ENCODE measurements at regions not wholly inside any gene's neighbourhood (a gene's known extent, or its start where the extent isn't known, plus 50 kb on each side); places are given as distances from the start of the nearest gene placed in this dataset.

DNA sequence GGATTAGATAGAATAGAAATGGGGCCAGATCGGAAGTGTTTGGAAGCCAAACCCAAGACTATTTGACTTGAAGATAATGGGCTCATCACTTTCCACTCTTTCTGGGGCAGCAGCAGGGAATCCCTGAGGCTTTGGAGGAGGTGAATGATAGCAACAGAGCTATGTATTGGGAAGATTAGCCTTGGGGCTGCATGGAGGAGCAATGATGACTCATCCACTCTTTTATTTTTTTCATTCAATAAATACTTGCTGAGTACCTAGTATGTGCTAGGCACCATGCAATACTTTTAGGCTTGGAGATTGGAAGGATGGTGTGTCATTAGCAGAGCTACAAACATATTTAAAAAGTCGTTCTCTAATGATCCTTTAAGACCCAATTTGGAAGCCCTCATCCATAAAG, 166.9 kb upstream of the FOXD3 start:
- Histone ChIP-seq H3K4me1 (no peaks in the 10 kb centered on the region), H3K9me3 (no peaks in the 10 kb centered on the region), H3K4me3 (no peak overlapping the region), H3K36me3 (no peaks in the 10 kb centered on the region), H3K27ac (no peak overlapping the region), H3K27me3 (no peaks in the 10 kb centered on the region)
- in situ Hi-C loops (cut with MboI; ENCODE audit: low sequenced_read_pairs in 4 of 4) (no loop called here), intact Hi-C loops (cut with DNase I; ENCODE audit: low total_unique reads) (no loop called here)
- DNase-seq, result no peak
- TF ChIP-seq, protein P1, sequence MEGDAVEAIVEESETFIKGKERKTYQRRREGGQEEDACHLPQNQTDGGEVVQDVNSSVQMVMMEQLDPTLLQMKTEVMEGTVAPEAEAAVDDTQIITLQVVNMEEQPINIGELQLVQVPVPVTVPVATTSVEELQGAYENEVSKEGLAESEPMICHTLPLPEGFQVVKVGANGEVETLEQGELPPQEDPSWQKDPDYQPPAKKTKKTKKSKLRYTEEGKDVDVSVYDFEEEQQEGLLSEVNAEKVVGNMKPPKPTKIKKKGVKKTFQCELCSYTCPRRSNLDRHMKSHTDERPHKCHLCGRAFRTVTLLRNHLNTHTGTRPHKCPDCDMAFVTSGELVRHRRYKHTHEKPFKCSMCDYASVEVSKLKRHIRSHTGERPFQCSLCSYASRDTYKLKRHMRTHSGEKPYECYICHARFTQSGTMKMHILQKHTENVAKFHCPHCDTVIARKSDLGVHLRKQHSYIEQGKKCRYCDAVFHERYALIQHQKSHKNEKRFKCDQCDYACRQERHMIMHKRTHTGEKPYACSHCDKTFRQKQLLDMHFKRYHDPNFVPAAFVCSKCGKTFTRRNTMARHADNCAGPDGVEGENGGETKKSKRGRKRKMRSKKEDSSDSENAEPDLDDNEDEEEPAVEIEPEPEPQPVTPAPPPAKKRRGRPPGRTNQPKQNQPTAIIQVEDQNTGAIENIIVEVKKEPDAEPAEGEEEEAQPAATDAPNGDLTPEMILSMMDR (IDR thresholded peaks at IDR 0.05 in 4 of 5, conservative IDR thresholded peaks at IDR 0.05 in 1 of 5), result no peak
- no peak for ATAC-seq

DNA sequence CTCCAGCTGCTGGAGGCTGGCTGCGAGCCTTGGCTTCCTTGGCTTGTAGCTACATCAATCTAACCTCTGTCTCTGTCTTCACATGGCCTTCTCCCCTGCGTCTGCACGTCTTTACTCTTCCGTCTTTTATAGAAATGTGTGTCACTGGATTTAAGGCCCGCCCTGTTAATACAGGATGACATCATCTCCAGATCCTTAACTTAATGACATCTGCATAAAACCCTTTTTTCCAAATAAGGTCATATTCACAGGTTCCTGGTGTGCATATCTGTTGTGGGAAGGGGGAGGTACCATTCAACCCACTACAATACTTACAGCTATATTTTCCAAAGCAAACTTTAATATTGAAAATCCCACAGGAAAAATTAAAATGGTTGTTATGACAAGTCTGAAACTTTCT, 165.3 kb upstream of the FOXD3 start:
- no peak overlapping the region for H3K4me3 ChIP-seq
- no peaks in the 10 kb centered on the region for H3K9me3 ChIP-seq
- H3K27ac ChIP-seq, result no peak overlapping the region
- no peak for TF ChIP-seq POLR2A (IDR thresholded peaks at IDR 0.05)
- TF ChIP-seq, protein P1 (IDR thresholded peaks at IDR 0.05 in 4 of 5, conservative IDR thresholded peaks at IDR 0.05 in 1 of 5), result no peak
- no peaks in the 10 kb centered on the region for H3K4me1 ChIP-seq
- intact Hi-C loops (cut with DNase I; ENCODE audit: low total_unique reads), result no loop called here
- H3K36me3 ChIP-seq, result no peaks in the 10 kb centered on the region
- ATAC-seq, result no peak
- no peaks in the 10 kb centered on the region for H3K27me3 ChIP-seq
- in situ Hi-C loops (cut with MboI; ENCODE audit: low sequenced_read_pairs in 4 of 4), result no loop called here
- no peak for DNase-seq

DNA sequence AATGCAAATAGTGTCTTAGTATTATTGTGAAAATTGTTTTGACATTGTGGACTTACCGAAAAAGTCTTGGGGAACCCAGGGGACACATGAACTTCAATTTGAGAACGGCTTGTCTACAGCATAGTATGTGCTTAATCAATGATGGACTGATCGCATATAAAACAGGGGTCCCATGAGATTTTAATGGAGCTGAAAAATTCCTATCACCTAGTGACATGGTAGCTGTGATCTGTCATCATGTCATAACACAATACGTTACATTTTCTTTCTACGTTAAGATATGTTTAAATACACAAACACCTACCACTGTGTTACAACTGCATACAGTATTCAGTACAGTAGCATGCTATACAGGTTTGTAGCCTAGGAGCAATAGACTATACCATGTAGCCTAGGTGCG, 153.3 kb upstream of the FOXD3 start:
- no peak for ATAC-seq
- H3K27ac ChIP-seq, result no peak overlapping the region
- intact Hi-C loops (cut with DNase I; ENCODE audit: low total_unique reads) (no loop called here), in situ Hi-C loops (cut with MboI; ENCODE audit: low sequenced_read_pairs in 4 of 4) (no loop called here)
- no peaks in the 10 kb centered on the region for H3K9me3 ChIP-seq
- H3K4me1 ChIP-seq, result no peaks in the 10 kb centered on the region
- no peaks in the 10 kb centered on the region for H3K36me3 ChIP-seq
- TF ChIP-seq POLR2A (IDR thresholded peaks at IDR 0.05), result no peak
- TF ChIP-seq, protein P1 (IDR thresholded peaks at IDR 0.05 in 4 of 5, conservative IDR thresholded peaks at IDR 0.05 in 1 of 5), result no peak
- no peaks in the 10 kb centered on the region for H3K27me3 ChIP-seq
- no peak for DNase-seq
- no peak overlapping the region for H3K4me3 ChIP-seq

DNA sequence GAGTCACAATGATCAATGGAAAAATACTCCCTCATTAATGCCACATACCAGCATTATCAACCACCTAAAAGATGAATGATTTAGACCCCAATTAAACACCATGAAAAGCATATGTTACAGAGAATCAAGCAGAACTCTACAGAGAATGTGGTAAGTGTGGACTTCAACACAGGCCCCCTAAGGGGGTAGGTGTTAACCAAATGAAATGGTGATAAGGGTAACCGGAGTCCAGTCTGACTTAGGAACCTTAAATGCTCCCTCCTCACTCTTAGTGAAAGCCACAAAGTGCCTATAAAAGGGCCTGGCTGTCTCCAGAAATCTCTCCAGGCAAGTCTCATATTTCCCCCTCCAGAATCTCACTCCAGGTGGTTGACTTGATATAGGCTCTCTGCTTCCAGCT, 149.2 kb upstream of the FOXD3 start:
- ATAC-seq (no peak), DNase-seq (no peak)
- Histone ChIP-seq H3K9me3 (no peaks in the 10 kb centered on the region), H3K27ac (no peak overlapping the region), H3K4me3 (no peak overlapping the region), H3K4me1 (no peaks in the 10 kb centered on the region), H3K36me3 (no peaks in the 10 kb centered on the region), H3K27me3 (no peaks in the 10 kb centered on the region)
- intact Hi-C loops (cut with DNase I; ENCODE audit: low total_unique reads), result no loop called here
- in situ Hi-C loops (cut with MboI; ENCODE audit: low sequenced_read_pairs in 4 of 4), result no loop called here
- TF ChIP-seq, protein P1 (IDR thresholded peaks at IDR 0.05 in 4 of 5, conservative IDR thresholded peaks at IDR 0.05 in 1 of 5), result no peak
- no peak for TF ChIP-seq POLR2A (IDR thresholded peaks at IDR 0.05)

DNA sequence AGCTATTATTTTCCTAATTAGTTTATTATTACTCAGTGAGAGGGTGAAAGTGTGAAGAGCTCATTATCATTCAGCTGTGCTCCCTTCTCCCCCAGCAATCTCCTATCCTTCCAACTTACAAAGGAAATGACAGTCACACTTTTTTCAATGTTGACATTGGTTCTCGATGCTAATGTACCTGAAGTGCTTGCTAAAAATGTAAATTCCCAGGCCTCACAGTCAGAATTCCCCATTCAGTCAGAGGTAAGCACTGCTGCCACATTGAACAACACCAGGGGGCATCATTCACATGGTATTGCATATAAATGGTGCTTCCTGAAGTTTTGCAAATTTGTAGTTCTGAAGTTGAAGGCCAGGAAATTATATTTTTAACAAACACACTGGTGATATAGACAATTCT, 132.7 kb upstream of the FOXD3 start:
- Histone ChIP-seq H3K4me1 (no peaks in the 10 kb centered on the region), H3K27me3 (no peaks in the 10 kb centered on the region), H3K36me3 (no peaks in the 10 kb centered on the region), H3K27ac (no peak overlapping the region), H3K9me3 (no peaks in the 10 kb centered on the region), H3K4me3 (no peak overlapping the region)
- no peak for TF ChIP-seq POLR2A (IDR thresholded peaks at IDR 0.05)
- TF ChIP-seq, protein P1 (IDR thresholded peaks at IDR 0.05 in 4 of 5, conservative IDR thresholded peaks at IDR 0.05 in 1 of 5), result peak in 2 of 5 experiments; percentile 11 to 31
- ATAC-seq (no peak), DNase-seq (no peak)
- intact Hi-C loops (cut with DNase I; ENCODE audit: low total_unique reads), result no loop called here
- in situ Hi-C loops (cut with MboI; ENCODE audit: low sequenced_read_pairs in 4 of 4), result no loop called here

All from gastrocnemius medialis (tissue), 4 donors.